ENCODE measurements at regions not wholly inside any gene's neighbourhood (a gene's known extent, or its start where the extent isn't known, plus 50 kb on each side); places are given as distances from the start of the nearest gene placed in this dataset.

DNA sequence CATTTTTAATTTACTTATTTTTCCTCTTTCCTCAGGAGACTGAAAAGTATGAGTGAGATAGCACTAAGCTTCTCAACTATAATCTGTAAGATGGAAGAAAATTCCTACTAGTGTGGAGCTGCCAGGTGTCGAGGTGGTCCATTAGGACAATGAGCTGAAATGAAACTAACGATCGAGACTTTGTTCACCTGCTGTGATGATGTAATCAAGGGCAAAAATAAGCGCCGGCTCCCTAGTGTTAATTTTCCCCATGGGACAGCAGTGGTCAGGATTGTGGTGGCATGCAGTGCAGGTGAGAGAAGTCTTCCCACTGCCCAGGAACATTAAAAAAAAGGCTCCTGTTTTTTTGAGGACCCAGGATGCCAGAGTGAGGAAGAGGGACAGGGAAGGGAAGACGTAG, 859.1 kb upstream of the GCFC2 start:
- BruUV-seq (replicated peaks), result no TSS peak
- CTCF ChIA-PET, result no interaction called here
- no peak for FAIRE-seq

More for the DNA sequence above, 859.1 kb upstream of the GCFC2 start:
- Histone ChIP-seq H3K27me3 (ENCODE audit: control insufficient read depth in 2 of 2, insufficient read depth in 2 of 2, low read length in 2 of 2) (no peaks in the 10 kb centered on the region), H3K4me2 (ENCODE audit: insufficient read depth, low read length) (no peak overlapping the region), H3K9ac (replicated peaks; ENCODE audit: extremely low read depth, insufficient read depth, low read length) (no peak overlapping the region), H3K27ac (ENCODE audit: insufficient read depth, low read depth, low read length) (no peak overlapping the region), H3K9me3 (replicated peaks; ENCODE audit: control insufficient read depth, insufficient read depth, low read length) (no peaks in the 10 kb centered on the region), H3K4me3 (replicated peaks in 1 of 3; ENCODE audit: insufficient read depth in 1 of 3, low read depth in 1 of 3, low read length in 3 of 3) (no peak overlapping the region), H4K20me1 (replicated peaks; ENCODE audit: control insufficient read depth, extremely low read depth, insufficient read depth, low read length) (no peaks in the 10 kb centered on the region), H3K4me1 (ENCODE audit: control insufficient read depth, extremely low read depth, insufficient read depth, low read length) (no peaks in the 10 kb centered on the region), H3K36me3 (ENCODE audit: control insufficient read depth in 2 of 2, extremely low read depth in 1 of 2, insufficient read depth in 2 of 2, low read length in 2 of 2) (no peaks in the 10 kb centered on the region), H3K9me1 (replicated peaks; ENCODE audit: control insufficient read depth, extremely low read depth, insufficient read depth, low read length) (no peaks in the 10 kb centered on the region), H2AFZ (ENCODE audit: low read depth, low read length) (no peak overlapping the region), H3K79me2 (ENCODE audit: control insufficient read depth, insufficient read depth, low read length) (no peaks in the 10 kb centered on the region)
- dilution Hi-C loops (cut with MboI; ENCODE audit: extremely low pct_ligation_motif_present, low sequenced_read_pairs) (no loop called here), intact Hi-C loops (cut with micrococcal nuclease) (no loop called here)
- POLR2A ChIA-PET, result no interaction called here
- no peak for DNase-seq (ENCODE audit: low read depth, low spot score)
- no peak for TF ChIP-seq FOS (IDR thresholded peaks at IDR 0.05; ENCODE audit: borderline replicate concordance, insufficient read depth, low read length)
- no peak for TF ChIP-seq GATA2 (IDR thresholded peaks at IDR 0.05; ENCODE audit: insufficient read depth, insufficient read length, low read depth, low read length)
- TF ChIP-seq POLR2AphosphoS5 (IDR thresholded peaks at IDR 0.05; ENCODE audit: insufficient read depth, low read depth, low read length), result no peak
- TF ChIP-seq EZH2 (IDR thresholded peaks at IDR 0.05; ENCODE audit: borderline replicate concordance, low read depth, low read length, severe bottlenecking), result no peak
- TF ChIP-seq JUN (IDR thresholded peaks at IDR 0.05; ENCODE audit: borderline replicate concordance, insufficient read depth, insufficient read length, low read depth), result no peak
- no peak for TF ChIP-seq POLR2A (IDR thresholded peaks at IDR 0.05; ENCODE audit: low read depth, low read length)
- TF ChIP-seq, protein P1, sequence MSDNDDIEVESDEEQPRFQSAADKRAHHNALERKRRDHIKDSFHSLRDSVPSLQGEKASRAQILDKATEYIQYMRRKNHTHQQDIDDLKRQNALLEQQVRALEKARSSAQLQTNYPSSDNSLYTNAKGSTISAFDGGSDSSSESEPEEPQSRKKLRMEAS (IDR thresholded peaks at IDR 0.05; ENCODE audit: insufficient read depth, insufficient read length), result no peak
- no peak for TF ChIP-seq MYC (IDR thresholded peaks at IDR 0.05; ENCODE audit: low read depth, low read length)
- TF ChIP-seq, protein P2, sequence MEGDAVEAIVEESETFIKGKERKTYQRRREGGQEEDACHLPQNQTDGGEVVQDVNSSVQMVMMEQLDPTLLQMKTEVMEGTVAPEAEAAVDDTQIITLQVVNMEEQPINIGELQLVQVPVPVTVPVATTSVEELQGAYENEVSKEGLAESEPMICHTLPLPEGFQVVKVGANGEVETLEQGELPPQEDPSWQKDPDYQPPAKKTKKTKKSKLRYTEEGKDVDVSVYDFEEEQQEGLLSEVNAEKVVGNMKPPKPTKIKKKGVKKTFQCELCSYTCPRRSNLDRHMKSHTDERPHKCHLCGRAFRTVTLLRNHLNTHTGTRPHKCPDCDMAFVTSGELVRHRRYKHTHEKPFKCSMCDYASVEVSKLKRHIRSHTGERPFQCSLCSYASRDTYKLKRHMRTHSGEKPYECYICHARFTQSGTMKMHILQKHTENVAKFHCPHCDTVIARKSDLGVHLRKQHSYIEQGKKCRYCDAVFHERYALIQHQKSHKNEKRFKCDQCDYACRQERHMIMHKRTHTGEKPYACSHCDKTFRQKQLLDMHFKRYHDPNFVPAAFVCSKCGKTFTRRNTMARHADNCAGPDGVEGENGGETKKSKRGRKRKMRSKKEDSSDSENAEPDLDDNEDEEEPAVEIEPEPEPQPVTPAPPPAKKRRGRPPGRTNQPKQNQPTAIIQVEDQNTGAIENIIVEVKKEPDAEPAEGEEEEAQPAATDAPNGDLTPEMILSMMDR (IDR thresholded peaks at IDR 0.05; ENCODE audit: extremely low read depth in 1 of 2, insufficient read depth in 1 of 2, low read depth in 1 of 2, low read length in 2 of 2), result no peak

Measured in endothelial cell of umbilical vein (primary cell).